Karpas-422 (cell line): ENCODE measurements at regions not wholly inside any gene's neighbourhood (a gene's known extent, or its start where the extent isn't known, plus 50 kb on each side); places are given as distances from the start of the nearest gene placed in this dataset.
A peak's percentile ranks its signal among the peaks of the same experiment; 100 is the strongest.
"Not testable (repeated sequence)": the region's sequence is repeated elsewhere in the genome, so short reads cannot be mapped to it uniquely, and the experiment has no call there.

ENCODE experiments used
- DNase-seq: peaks from one replicate; pipeline ENCODE4 v3.0.0-alpha.2; 2015
- H2AFZ ChIP-seq: fragments of 200-600 bp; sonication (generic); 2 replicates; pipeline ENCODE4 v1.6.1; 2014; ENCODE audit warnings: antibody characterized with exemption, low read length, mixed read lengths
- H3K27ac ChIP-seq: fragments of 200-600 bp; sonication (generic); 2 replicates; pipeline ENCODE4 v1.5.1; 2014; ENCODE audit warnings: mild to moderate bottlenecking, low read length, moderate library complexity
- H3K27me3 ChIP-seq: fragments of 200-600 bp; sonication (generic); 2 replicates; pipeline ENCODE4 v1.6.1; 2014; ENCODE audit warnings: low read length, mixed read lengths
- H3K36me3 ChIP-seq: fragments of 200-600 bp; sonication (generic); 2 replicates; pipeline ENCODE4 v1.6.1; 2014; ENCODE audit warnings: low read length, mixed read lengths; ENCODE audit not compliant: insufficient read depth
- H3K4me1 ChIP-seq: fragments of 200-600 bp; sonication (generic); 2 replicates; pipeline ENCODE4 v1.6.1; 2014; ENCODE audit warnings: mild to moderate bottlenecking, low read length, mixed read lengths
- H3K4me2 ChIP-seq: fragments of 200-600 bp; sonication (generic); 2 replicates; pipeline ENCODE4 v1.6.1; 2014; ENCODE audit warnings: low read length, low read depth, mild to moderate bottlenecking; ENCODE audit not compliant: poor library complexity, severe bottlenecking
- H3K4me3 ChIP-seq: fragments of 200-600 bp; sonication (generic); 2 replicates; pipeline ENCODE4 v1.5.1; 2014; ENCODE audit warnings: mild to moderate bottlenecking, antibody characterized with exemption, low read length, mixed read lengths
- H3K79me2 ChIP-seq: fragments of 200-600 bp; sonication (generic); 2 replicates; pipeline ENCODE4 v1.6.1; 2014; ENCODE audit warnings: mild to moderate bottlenecking, low read length, mixed read lengths
- H3K9ac ChIP-seq: fragments of 200-600 bp; sonication (generic); 2 replicates; pipeline ENCODE4 v1.6.0; 2014; ENCODE audit warnings: low read length
- H3K9me2 ChIP-seq: fragments of 200-600 bp; sonication (generic), shearing (Covaris generic); replicated peaks from 2 replicates; pipeline ENCODE4 v1.6.0; 2014; ENCODE audit warnings: mild to moderate bottlenecking, low read length, moderate library complexity; ENCODE audit not compliant: insufficient read depth
- H3K9me3 ChIP-seq: fragments of 300-700, 200-600 bp; sonication (generic); 2 replicates; pipeline ENCODE4 v1.6.1; 2014; ENCODE audit warnings: low read length, mixed read lengths
- H4K20me1 ChIP-seq: fragments of 200-600 bp; sonication (generic); 2 replicates; pipeline ENCODE4 v1.6.1; 2014; ENCODE audit warnings: mild to moderate bottlenecking, antibody characterized with exemption, low read length, low read depth; ENCODE audit not compliant: insufficient read depth

GRCh38 chr1:101366513-101367215, 129.8 kb downstream of the S1PR1 start:
- no peak overlapping the region for H2AFZ ChIP-seq

GRCh38 chr1:101367630-101368029, 130.8 kb downstream of the S1PR1 start:
- H3K27me3 ChIP-seq = no peaks in the 10 kb centered on the region
- no peaks in the 10 kb centered on the region; the same call in 1 of the 2 replicates for H3K9me3 ChIP-seq
- H3K4me2 ChIP-seq = no peak overlapping the region
- no peaks in the 10 kb centered on the region for H4K20me1 ChIP-seq
- H3K4me1 ChIP-seq = peaks cover 73% of the 10 kb centered on the region
- H2AFZ ChIP-seq = peak overlapping the region; percentile 42
- peak overlapping the region; percentile 35 for H3K9ac ChIP-seq
- H3K27ac ChIP-seq = peak overlapping the region; percentile 73
- H3K36me3 ChIP-seq = no peaks in the 10 kb centered on the region
- DNase-seq = no peak
- H3K4me3 ChIP-seq = no peak overlapping the region
- H3K79me2 ChIP-seq = no peaks in the 10 kb centered on the region
- H3K9me2 ChIP-seq = no peaks in the 10 kb centered on the region

More at GRCh38 chr1:101366513-101367215, 129.8 kb downstream of the S1PR1 start:
- no peak overlapping the region for H3K4me2 ChIP-seq
- H3K27me3 ChIP-seq = no peaks in the 10 kb centered on the region
- no peaks in the 10 kb centered on the region for H4K20me1 ChIP-seq
- no peaks in the 10 kb centered on the region for H3K36me3 ChIP-seq
- no peaks in the 10 kb centered on the region for H3K79me2 ChIP-seq
- H3K9ac ChIP-seq = no peak overlapping the region
- H3K4me1 ChIP-seq = peaks cover 72% of the 10 kb centered on the region
- H3K4me3 ChIP-seq = no peak overlapping the region
- H3K9me3 ChIP-seq = no peaks in the 10 kb centered on the region; the same call in 1 of the 2 replicates
- no peak for DNase-seq
- H3K27ac ChIP-seq = peak overlapping the region; percentile 73
- no peaks in the 10 kb centered on the region for H3K9me2 ChIP-seq

GRCh38 chr1:101370488-101370887, 133.7 kb downstream of the S1PR1 start:
- Histone ChIP-seq H3K27me3 (no peaks in the 10 kb centered on the region), H3K9me2 (no peaks in the 10 kb centered on the region), H3K4me2 (no peak overlapping the region), H2AFZ (peak overlapping the region; percentile 82; the same call in 1 of the 2 replicates), H3K79me2 (no peaks in the 10 kb centered on the region), H3K9me3 (no peaks in the 10 kb centered on the region), H3K4me3 (no peak overlapping the region), H3K27ac (0 out of 2 replicates have a peak overlapping the region, but pooled peaks have one; percentile 10), H3K36me3 (no peaks in the 10 kb centered on the region), H3K4me1 (peaks cover 51% of the 10 kb centered on the region), H4K20me1 (no peaks in the 10 kb centered on the region), H3K9ac (no peak overlapping the region)
- no peak for DNase-seq

- H4K20me1 ChIP-seq = no peaks in the 10 kb centered on the region
- H3K9ac ChIP-seq = peak overlapping the region; percentile 12; the same call in 1 of the 2 replicates
- H3K27ac ChIP-seq = peak overlapping the region; percentile 45; the same call in 1 of the 2 replicates
- H3K4me1 ChIP-seq = peaks cover 46% of the 10 kb centered on the region
- H3K27me3 ChIP-seq = no peaks in the 10 kb centered on the region
- no peaks in the 10 kb centered on the region for H3K9me3 ChIP-seq
- no peaks in the 10 kb centered on the region for H3K36me3 ChIP-seq
- H3K9me2 ChIP-seq = no peaks in the 10 kb centered on the region
- peak; percentile 67 for DNase-seq
- H2AFZ ChIP-seq = peak overlapping the region; percentile 45
- H3K79me2 ChIP-seq = no peaks in the 10 kb centered on the region
- no peak overlapping the region for H3K4me3 ChIP-seq
- H3K4me2 ChIP-seq = no peak overlapping the region
These were observed 134.4 kb downstream of the S1PR1 start for GRCh38 chr1:101371259-101371658.

GRCh38 chr1:101373570-101373969, 136.8 kb downstream of the S1PR1 start:
- Histone ChIP-seq H4K20me1 (no peaks in the 10 kb centered on the region), H3K9me2 (no peaks in the 10 kb centered on the region), H3K27me3 (no peaks in the 10 kb centered on the region), H3K4me2 (no peak overlapping the region), H2AFZ (no peak overlapping the region), H3K4me3 (no peak overlapping the region), H3K4me1 (peaks cover 35% of the 10 kb centered on the region), H3K9me3 (no peaks in the 10 kb centered on the region; the same call in 1 of the 2 replicates), H3K36me3 (peaks cover 4% of the 10 kb centered on the region; the same call in 1 of the 2 replicates), H3K79me2 (no peaks in the 10 kb centered on the region), H3K27ac (no peak overlapping the region), H3K9ac (no peak overlapping the region)
- no peak for DNase-seq

- H3K79me2 ChIP-seq = not testable (repeated sequence)
These were observed 138.6 kb downstream of the S1PR1 start for GRCh38 chr1:101375448-101375847.

GRCh38 chr1:101376121-101377083, 139.6 kb downstream of the S1PR1 start:
- H3K36me3 ChIP-seq = peaks cover 4% of the 10 kb centered on the region; the same call in 1 of the 2 replicates
- no peaks in the 10 kb centered on the region for H3K9me2 ChIP-seq
- no peaks in the 10 kb centered on the region for H3K27me3 ChIP-seq
- no peak overlapping the region for H3K27ac ChIP-seq
- H3K4me1 ChIP-seq = peaks cover 34% of the 10 kb centered on the region
- DNase-seq = no peak
- no peaks in the 10 kb centered on the region; the same call in 1 of the 2 replicates for H3K9me3 ChIP-seq
- no peaks in the 10 kb centered on the region for H4K20me1 ChIP-seq
- H3K4me2 ChIP-seq = no peak overlapping the region
- no peaks in the 10 kb centered on the region for H3K79me2 ChIP-seq
- no peak overlapping the region for H3K4me3 ChIP-seq
- H2AFZ ChIP-seq = 0 out of 2 replicates have a peak overlapping the region, but pooled peaks have one; percentile 4
- H3K9ac ChIP-seq = no peak overlapping the region

More at GRCh38 chr1:101375448-101375847, 138.6 kb downstream of the S1PR1 start:
- DNase-seq, H3K4me2 ChIP-seq, H3K27me3 ChIP-seq, H3K27ac ChIP-seq, H3K9me2 ChIP-seq, H3K9me3 ChIP-seq, H3K4me3 ChIP-seq, H3K36me3 ChIP-seq, H3K9ac ChIP-seq, H2AFZ ChIP-seq, H4K20me1 ChIP-seq: not testable (repeated sequence)
- H3K4me1 ChIP-seq = peaks cover 38% of the 10 kb centered on the region
